GM10266 (cell line): ENCODE measurements at regions not wholly inside any gene's neighbourhood (a gene's known extent, or its start where the extent isn't known, plus 50 kb on each side); places are given as distances from the start of the nearest gene placed in this dataset.

Source experiments
- DNase-seq: peaks from one replicate; pipeline ENCODE4 v3.0.0; 2012; ENCODE audit errors: extremely low spot score
- CTCF ChIP-seq: IDR thresholded peaks from 2 replicates; pipeline ENCODE4 v1.5.1; 2012; ENCODE audit warnings: mild to moderate bottlenecking, low read depth; ENCODE audit not compliant: control insufficient read depth, insufficient read depth; ENCODE audit errors: missing control alignments

DNA sequence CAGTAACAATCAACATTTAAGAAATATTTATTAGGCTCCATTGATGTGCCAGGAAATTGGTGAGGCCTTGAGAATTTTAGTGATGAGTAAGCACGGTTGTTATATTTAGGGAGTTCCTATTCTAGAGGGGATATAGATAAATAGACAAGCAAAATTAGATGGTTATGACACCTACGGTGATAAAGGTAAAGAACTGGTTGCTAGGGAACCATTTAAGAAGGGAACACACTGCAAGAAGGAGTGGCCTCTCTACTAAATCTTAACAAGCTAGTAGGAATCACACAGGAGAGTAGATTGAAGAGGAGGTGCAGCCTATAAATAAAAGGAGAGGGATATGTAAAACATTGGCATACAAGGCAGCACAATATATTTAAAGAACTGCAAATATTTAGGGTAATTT, 155.2 kb downstream of the LRIG3 start:
- no peak for DNase-seq
- TF ChIP-seq CTCF: no peak

DNA sequence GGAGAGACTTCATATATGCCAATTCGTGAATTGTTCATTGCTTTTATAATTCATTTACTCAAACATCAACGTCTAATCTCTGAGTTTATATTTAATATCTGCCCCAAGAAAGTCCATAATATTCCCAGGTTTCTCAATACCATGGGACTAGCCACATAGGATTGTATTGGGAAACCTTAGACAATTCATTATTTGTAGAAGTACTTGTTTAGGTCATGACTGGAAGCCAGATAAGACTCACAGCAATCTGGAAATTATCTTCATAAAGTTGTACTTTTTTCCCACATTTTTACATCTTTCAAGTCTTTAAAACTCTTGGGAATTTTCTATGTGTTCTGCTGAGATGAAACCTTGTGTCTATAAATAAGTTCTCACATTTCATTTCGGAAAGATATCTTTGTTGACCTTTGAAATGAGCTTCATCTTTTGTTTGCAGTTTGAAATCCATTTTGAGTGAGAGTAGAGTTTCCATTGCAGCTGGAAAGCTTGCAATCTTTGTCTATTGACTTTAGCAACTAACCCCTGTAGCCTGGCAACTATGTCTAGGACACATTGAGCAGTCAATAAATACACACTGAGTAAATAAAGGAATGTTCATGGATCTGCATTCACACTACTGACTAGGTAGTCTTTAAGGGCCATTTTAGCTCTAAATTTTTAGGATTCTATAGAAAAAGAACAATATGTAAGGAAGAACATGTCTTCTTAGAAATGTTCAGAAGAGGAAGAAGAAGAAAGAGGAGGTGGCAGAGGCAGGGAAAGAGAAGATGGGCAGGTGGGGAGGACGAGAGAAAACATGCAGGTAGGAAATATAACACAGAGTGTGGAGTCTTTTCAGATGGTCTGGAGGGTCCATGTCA, 154.4 kb downstream of the LRIG3 start:
- no peak for TF ChIP-seq CTCF
- no peak for DNase-seq

- DNase-seq: no peak
- no peak for TF ChIP-seq CTCF
Observed at GRCh38 chr12:58766513-58766870, 153.8 kb downstream of the LRIG3 start.

DNA sequence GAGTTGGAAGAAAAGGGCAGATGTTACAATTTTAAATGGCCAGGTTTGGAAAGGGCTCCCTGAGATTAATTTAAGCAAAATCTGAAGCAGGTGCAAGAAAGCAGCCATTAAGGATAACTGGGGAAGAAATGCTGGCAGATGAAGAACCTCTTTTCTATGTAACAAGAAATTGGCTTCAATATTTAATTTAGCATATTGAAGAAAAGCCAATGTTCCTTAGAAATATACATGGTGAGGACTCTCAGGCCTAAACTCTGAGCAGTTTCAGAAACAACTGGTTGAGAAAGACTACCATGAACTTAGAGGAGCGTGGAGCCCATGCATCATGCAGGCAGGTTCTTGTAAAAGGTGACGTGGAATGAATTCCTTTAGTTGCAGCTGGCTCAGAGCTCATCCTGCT, 152.8 kb downstream of the LRIG3 start:
- no peak for TF ChIP-seq CTCF
- no peak for DNase-seq

DNA sequence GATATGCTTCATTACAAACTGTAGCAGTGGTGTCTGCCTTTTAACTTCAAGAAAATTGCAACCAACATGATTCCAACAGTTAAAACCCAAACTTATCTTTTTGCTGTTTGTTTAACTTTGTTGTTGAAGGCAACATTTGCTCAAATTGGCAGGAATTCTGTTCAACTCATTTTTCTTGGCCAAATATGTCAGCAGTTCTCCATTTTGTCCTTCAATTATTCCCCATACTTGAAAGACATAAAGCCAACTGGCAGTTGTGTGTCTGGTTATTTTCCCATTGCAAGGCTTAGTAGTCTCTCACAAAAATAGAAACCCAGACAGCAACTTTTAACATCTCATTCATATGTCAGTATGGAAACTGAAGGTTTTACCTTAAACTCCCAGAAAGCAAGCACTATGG, 146.3 kb downstream of the LRIG3 start:
- no peak for TF ChIP-seq CTCF
- DNase-seq: no peak

GRCh38 chr12:58774731-58775130, 145.6 kb downstream of the LRIG3 start:
- no peak for DNase-seq
- TF ChIP-seq CTCF: no peak

DNA sequence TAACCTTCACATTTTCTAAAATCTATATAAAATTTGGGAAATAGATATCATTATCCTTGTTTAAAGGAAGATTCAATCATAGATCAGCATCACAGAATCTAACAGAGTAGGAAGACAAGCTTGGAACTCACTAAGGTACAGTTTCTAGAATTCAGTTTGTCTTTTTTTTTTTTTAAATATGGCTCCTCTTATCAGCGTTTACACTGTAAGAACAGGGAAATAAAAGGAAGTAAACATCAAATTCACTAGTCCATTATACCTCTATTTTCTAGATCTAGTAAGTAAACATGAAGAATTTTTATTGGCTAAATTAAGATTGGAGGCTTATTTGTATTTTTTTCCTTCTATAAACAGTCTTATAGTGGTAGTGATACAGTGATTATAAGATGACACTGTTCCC, 144.9 kb downstream of the LRIG3 start:
- DNase-seq: no peak
- TF ChIP-seq CTCF: no peak
